Activated CD4-positive, CD25-positive, alpha-beta regulatory T cell treated with anti-CD3 and anti-CD28 coated beads, Interleukin-2, amount 50 U/mL, for 72 hours (primary cell): ENCODE measurements at regions not wholly inside any gene's neighbourhood (a gene's known extent, or its start where the extent isn't known, plus 50 kb on each side); places are given as distances from the start of the nearest gene placed in this dataset.

Experiments
- DNase-seq: peaks from one replicate; pipeline ENCODE4 v3.0.0; 2021

- DNase-seq, result no peak
Measured at GRCh38 chr1:166221316-166221715, 54.5 kb upstream of the FAM78B start.

- no peak for DNase-seq
Measured at GRCh38 chr1:166233750-166234366, 67.1 kb upstream of the FAM78B start.

GRCh38 chr1:166235728-166236127 lies 68.9 kb upstream of the FAM78B start:
- no peak for DNase-seq

- no peak for DNase-seq
Measured at GRCh38 chr1:166237675-166238074, 70.9 kb upstream of the FAM78B start.

GRCh38 chr1:166253076-166253779 lies 86.4 kb upstream of the FAM78B start:
- DNase-seq, result no peak

GRCh38 chr1:166258017-166258416 lies 91.2 kb upstream of the FAM78B start:
- DNase-seq, result no peak

GRCh38 chr1:166261511-166261910 lies 94.7 kb upstream of the FAM78B start:
- no peak for DNase-seq

GRCh38 chr1:166270476-166271150 lies 103.8 kb upstream of the FAM78B start:
- DNase-seq, result no peak

GRCh38 chr1:166271151-166271538 lies 104.3 kb upstream of the FAM78B start:
- no peak for DNase-seq

GRCh38 chr1:166272155-166272554 lies 105.4 kb upstream of the FAM78B start:
- DNase-seq, result no peak

GRCh38 chr1:166272851-166273250 lies 106.0 kb upstream of the FAM78B start:
- DNase-seq, result no peak

- no peak for DNase-seq
Measured at GRCh38 chr1:166273618-166274017, 106.8 kb upstream of the FAM78B start.

GRCh38 chr1:166282391-166283137 lies 115.8 kb upstream of the FAM78B start:
- DNase-seq, result no peak

- DNase-seq, result no peak
Measured at GRCh38 chr1:166283190-166283589, 116.4 kb upstream of the FAM78B start.

GRCh38 chr1:166283600-166283999 lies 116.8 kb upstream of the FAM78B start:
- DNase-seq, result no peak

GRCh38 chr1:166289309-166290050 lies 122.7 kb upstream of the FAM78B start:
- no peak for DNase-seq

GRCh38 chr1:166295656-166296055 lies 128.9 kb upstream of the FAM78B start:
- no peak for DNase-seq

GRCh38 chr1:166297993-166298392 lies 131.2 kb upstream of the FAM78B start:
- no peak for DNase-seq

GRCh38 chr1:166300767-166301166 lies 134.0 kb upstream of the FAM78B start:
- no peak for DNase-seq

- no peak for DNase-seq
Measured at GRCh38 chr1:166302989-166303758, 136.4 kb upstream of the FAM78B start.

GRCh38 chr1:166304131-166304530 lies 137.3 kb upstream of the FAM78B start:
- no peak for DNase-seq

- DNase-seq, result no peak
Measured at GRCh38 chr1:166305371-166305770, 138.6 kb upstream of the FAM78B start.
